ENCODE measurements at regions not wholly inside any gene's neighbourhood (a gene's known extent, or its start where the extent isn't known, plus 50 kb on each side); places are given as distances from the start of the nearest gene placed in this dataset.
"Not testable (repeated sequence)": the region's sequence is repeated elsewhere in the genome, so short reads cannot be mapped to it uniquely, and the experiment has no call there.

DNA sequence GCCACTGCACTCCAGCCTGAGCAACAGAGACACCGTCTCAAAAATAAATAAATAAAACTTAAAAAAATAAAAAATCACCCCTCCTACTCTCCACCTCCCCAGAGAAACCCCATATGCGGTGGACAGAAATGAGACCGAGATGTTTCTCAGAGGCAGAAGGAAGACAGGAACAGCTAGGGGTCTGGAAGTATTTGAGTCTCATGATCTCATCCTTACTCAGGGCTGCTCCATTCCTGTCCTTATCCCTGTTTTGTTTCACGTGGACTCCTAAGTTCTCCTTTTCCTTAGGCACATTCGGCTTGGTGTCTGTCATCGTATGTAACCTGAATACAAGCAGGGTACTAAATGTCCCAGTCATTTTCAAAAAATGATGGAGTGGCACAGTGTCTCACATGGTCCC, 76.1 kb downstream of the C9orf50 start:
- Histone ChIP-seq H3K9me3 (no peaks in the 10 kb centered on the region), H3K27me3 (no peaks in the 10 kb centered on the region), H3K4me1 (peaks cover 4% of the 10 kb centered on the region), H3K4me3 (no peak overlapping the region), H3K36me3 (replicated peaks in 1 of 2; ENCODE audit: insufficient read depth in 1 of 2, low read depth in 2 of 2) (no peaks in the 10 kb centered on the region), H3K27ac (no peak overlapping the region)
- 77 to 81% methylated on average over 6 of the region's 6 CpGs for WGBS, 2 donors
- DNase-seq (no peak), ATAC-seq (no peak)
- TF ChIP-seq, protein P1, sequence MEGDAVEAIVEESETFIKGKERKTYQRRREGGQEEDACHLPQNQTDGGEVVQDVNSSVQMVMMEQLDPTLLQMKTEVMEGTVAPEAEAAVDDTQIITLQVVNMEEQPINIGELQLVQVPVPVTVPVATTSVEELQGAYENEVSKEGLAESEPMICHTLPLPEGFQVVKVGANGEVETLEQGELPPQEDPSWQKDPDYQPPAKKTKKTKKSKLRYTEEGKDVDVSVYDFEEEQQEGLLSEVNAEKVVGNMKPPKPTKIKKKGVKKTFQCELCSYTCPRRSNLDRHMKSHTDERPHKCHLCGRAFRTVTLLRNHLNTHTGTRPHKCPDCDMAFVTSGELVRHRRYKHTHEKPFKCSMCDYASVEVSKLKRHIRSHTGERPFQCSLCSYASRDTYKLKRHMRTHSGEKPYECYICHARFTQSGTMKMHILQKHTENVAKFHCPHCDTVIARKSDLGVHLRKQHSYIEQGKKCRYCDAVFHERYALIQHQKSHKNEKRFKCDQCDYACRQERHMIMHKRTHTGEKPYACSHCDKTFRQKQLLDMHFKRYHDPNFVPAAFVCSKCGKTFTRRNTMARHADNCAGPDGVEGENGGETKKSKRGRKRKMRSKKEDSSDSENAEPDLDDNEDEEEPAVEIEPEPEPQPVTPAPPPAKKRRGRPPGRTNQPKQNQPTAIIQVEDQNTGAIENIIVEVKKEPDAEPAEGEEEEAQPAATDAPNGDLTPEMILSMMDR (IDR thresholded peaks at IDR 0.05) = no peak
- TF ChIP-seq POLR2A (IDR thresholded peaks at IDR 0.05) = no peak
- intact Hi-C loops (cut with DNase I) = no loop called here

DNA sequence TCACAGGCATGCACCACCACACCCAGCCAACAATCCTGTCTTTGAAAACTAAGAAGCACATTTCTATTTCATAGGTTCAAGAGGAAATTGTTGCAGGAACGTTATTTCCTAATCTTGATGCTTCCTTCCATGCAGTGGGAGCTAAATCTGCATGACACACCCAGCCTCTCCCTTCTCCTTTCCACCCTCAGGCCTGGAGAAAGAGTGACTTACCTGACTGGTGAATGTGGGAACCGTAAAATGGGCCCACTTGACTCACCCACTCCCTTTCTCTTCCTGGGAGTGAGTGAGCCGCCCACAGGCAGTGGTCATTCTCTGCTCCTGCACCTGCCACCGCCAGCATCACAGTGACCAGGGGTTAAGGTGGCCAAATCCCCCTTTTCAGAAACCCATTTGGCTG, 78.2 kb downstream of the C9orf50 start:
- ATAC-seq = no peak
- 71 to 81% methylated on average over 4 of the region's 4 CpGs for whole genome bisulfite sequencing, 2 donors
- no peaks in the 10 kb centered on the region for H3K9me3 ChIP-seq
- no peak overlapping the region for H3K4me3 ChIP-seq
- no peaks in the 10 kb centered on the region for H3K27me3 ChIP-seq
- no peaks in the 10 kb centered on the region for H3K4me1 ChIP-seq
- no peak overlapping the region for H3K27ac ChIP-seq
- TF ChIP-seq, protein P1 (IDR thresholded peaks at IDR 0.05) = no peak
- no peak for TF ChIP-seq POLR2A (IDR thresholded peaks at IDR 0.05)
- H3K36me3 ChIP-seq (replicated peaks in 1 of 2; ENCODE audit: insufficient read depth in 1 of 2, low read depth in 2 of 2) = no peaks in the 10 kb centered on the region
- intact Hi-C loops (cut with DNase I) = no loop called here
- no peak for DNase-seq

DNA sequence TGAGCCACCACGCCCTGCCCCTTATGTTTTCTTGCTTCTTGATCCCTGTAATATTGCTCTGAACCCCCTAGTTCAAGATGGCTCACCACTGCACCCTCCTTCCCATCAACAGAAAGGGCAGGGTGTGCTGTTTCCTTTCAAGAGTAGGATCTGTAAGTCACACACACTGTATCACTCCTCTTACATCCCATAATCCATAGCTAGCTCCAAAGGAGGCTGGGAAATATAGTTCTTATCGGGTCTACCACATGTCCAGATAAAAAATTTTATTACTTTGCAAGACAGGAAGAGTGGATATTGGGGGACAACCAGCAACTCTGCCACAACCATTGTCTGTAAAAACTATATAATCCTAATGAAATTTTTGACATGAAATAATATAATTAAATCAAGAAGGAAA, 79.6 kb downstream of the C9orf50 start:
- ATAC-seq (no peak), DNase-seq (no peak)
- Histone ChIP-seq H3K4me1 (no peaks in the 10 kb centered on the region), H3K27ac (no peak overlapping the region), H3K9me3 (no peaks in the 10 kb centered on the region), H3K27me3 (no peaks in the 10 kb centered on the region), H3K4me3 (no peak overlapping the region), H3K36me3 (replicated peaks in 1 of 2; ENCODE audit: insufficient read depth in 1 of 2, low read depth in 2 of 2) (no peaks in the 10 kb centered on the region)
- intact Hi-C loops (cut with DNase I) = no loop called here
- TF ChIP-seq, protein P1 (IDR thresholded peaks at IDR 0.05) = no peak
- TF ChIP-seq POLR2A (IDR thresholded peaks at IDR 0.05) = no peak
- WGBS, 2 donors = 68 to 78% methylated on average over 2 of the region's 2 CpGs

DNA sequence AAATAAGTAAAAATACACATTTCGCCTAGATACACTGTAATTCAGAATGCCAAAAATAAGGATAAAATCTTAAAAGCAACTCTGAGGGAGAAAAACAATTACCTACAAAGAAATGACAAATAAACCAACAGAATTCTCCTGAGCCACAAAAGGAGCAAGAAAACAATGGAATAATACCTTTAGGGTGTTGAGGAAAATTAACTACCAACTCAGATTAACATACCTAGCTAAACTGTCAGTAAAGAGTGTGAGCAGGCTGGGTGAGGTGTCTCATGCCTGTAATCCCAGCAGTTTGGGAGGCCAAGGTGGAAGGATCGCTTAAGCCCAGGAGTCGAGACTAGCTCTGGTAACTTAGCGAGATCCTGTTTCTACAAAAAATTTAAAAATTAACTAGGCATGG, 81.5 kb downstream of the C9orf50 start:
- Histone ChIP-seq H3K27ac (no peak overlapping the region), H3K4me3 (no peak overlapping the region), H3K27me3 (no peaks in the 10 kb centered on the region), H3K36me3 (replicated peaks in 1 of 2; ENCODE audit: insufficient read depth in 1 of 2, low read depth in 2 of 2) (no peaks in the 10 kb centered on the region), H3K9me3 (no peaks in the 10 kb centered on the region), H3K4me1 (no peaks in the 10 kb centered on the region)
- intact Hi-C loops (cut with DNase I) = no loop called here
- DNase-seq = no peak
- no peak for TF ChIP-seq POLR2A (IDR thresholded peaks at IDR 0.05)
- TF ChIP-seq, protein P1 (IDR thresholded peaks at IDR 0.05) = no peak
- WGBS, 2 donors = 87 to 99% methylated on average over 4 of the region's 4 CpGs
- ATAC-seq = no peak

DNA sequence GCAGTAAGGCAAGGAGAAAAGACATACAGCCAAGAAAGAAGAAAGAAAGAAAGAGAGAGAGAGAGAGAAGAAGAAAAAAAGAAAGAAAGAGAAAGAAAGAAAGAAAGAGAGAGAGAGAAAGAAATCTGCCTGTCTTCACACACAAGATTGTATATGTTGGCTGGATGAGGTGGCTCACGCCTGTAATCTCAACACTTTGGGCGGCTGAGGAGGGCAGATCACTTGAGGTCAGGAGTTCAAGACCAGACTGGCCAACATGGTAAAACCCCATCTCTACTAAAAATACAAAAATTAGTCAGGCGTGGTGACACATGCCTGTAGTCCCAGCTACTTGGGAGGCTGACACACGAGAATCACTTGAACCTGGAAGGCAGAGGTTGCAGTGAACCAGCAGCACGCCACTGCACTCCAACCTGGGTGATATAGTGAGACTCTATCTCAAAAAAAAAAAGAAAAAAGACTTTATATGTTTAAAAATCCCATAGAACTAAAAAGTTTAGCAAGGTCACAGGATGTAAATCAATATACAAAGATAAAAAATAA, 89.0 kb downstream of the C9orf50 start:
- ATAC-seq; H3K9me3 ChIP-seq; H3K4me1 ChIP-seq; DNase-seq; intact Hi-C loops (cut with DNase I); H3K4me3 ChIP-seq; H3K27ac ChIP-seq; H3K36me3 ChIP-seq (replicated peaks in 1 of 2; ENCODE audit: insufficient read depth in 1 of 2, low read depth in 2 of 2); H3K27me3 ChIP-seq: not testable (repeated sequence)
- WGBS, 2 donors = 87 to 88% methylated on average over 5 of the region's 5 CpGs

DNA sequence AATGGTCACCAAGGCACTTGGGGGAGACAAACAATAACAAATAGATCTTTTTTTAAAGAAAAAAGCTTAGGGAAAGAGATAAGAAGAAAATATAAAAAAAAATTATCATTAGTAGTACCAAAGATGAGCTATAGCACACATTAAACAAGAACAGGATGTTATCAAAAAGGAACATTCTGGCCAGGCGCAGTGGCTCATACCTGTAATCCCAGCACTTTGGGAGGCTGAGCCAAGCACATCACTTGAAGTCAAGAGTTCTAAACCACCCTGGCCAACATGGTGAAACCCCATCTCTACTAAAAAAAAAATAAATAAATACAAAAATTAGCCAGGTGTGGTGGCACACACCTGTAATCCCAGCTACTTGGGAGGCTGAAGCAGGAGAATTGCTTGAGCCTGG, 92.9 kb downstream of the C9orf50 start:
- intact Hi-C loops (cut with DNase I); ATAC-seq: not testable (repeated sequence)
- 100% methylated on average over 1 of the region's 1 CpG for WGBS, 2 donors

More for the DNA sequence above, 92.9 kb downstream of the C9orf50 start:
- not testable (repeated sequence) for H3K36me3 ChIP-seq (replicated peaks in 1 of 2; ENCODE audit: insufficient read depth in 1 of 2, low read depth in 2 of 2); DNase-seq; H3K9me3 ChIP-seq; H3K4me3 ChIP-seq; H3K27ac ChIP-seq; H3K27me3 ChIP-seq; H3K4me1 ChIP-seq

Measured in body of pancreas (tissue), 4 donors.